Neuronal stem cell (in vitro differentiated cells): ENCODE measurements at regions not wholly inside any gene's neighbourhood (a gene's known extent, or its start where the extent isn't known, plus 50 kb on each side); places are given as distances from the start of the nearest gene placed in this dataset.

Source experiments
- DNase-seq: peaks from one replicate; pipeline ENCODE4 v3.0.0-alpha.2; 2013; ENCODE audit warnings: low spot score
- H2AFZ ChIP-seq: one replicate; pipeline ENCODE4 v1.6.1; 2013; ENCODE audit warnings: mild to moderate bottlenecking, low read length, inconsistent platforms
- H2AK5ac ChIP-seq: 2 replicates; pipeline ENCODE4 v1.6.1; 2013; ENCODE audit warnings: low read depth, mild to moderate bottlenecking, inconsistent platforms, low read length, moderate library complexity, mixed read lengths
- H2BK120ac ChIP-seq: 2 replicates; pipeline ENCODE4 v1.6.1; 2013; ENCODE audit warnings: low read depth, mild to moderate bottlenecking, inconsistent platforms, low read length, moderate library complexity, mixed read lengths
- H2BK12ac ChIP-seq: one replicate; pipeline ENCODE4 v1.6.1; 2013; ENCODE audit warnings: low read length, inconsistent platforms
- H2BK15ac ChIP-seq: 2 replicates; pipeline ENCODE4 v1.6.1; 2013; ENCODE audit warnings: mild to moderate bottlenecking, low read length, inconsistent platforms, mixed read lengths
- H2BK5ac ChIP-seq: one replicate; pipeline ENCODE4 v1.6.1; 2013; ENCODE audit warnings: inconsistent platforms, mild to moderate bottlenecking, low read length, moderate library complexity
- H3K14ac ChIP-seq: one replicate; pipeline ENCODE4 v1.6.1; 2013; ENCODE audit warnings: low read length, inconsistent platforms
- H3K18ac ChIP-seq: 2 replicates; pipeline ENCODE4 v1.6.1; 2013; ENCODE audit warnings: low read length, inconsistent platforms
- H3K23ac ChIP-seq: 2 replicates; pipeline ENCODE4 v1.6.1; 2013; ENCODE audit warnings: low read depth, mild to moderate bottlenecking, mixed read lengths, low read length, inconsistent platforms; ENCODE audit not compliant: poor library complexity
- H3K27ac ChIP-seq: replicated peaks from 3 replicates; pipeline ENCODE4 v1.5.1; 2013; ENCODE audit warnings: low read length, inconsistent platforms
- H3K27me3 ChIP-seq, 3 experiments: 2 replicates each; pipeline ENCODE4 v1.6.1; 2013; ENCODE audit warnings: low read length in 3 of 3, mild to moderate bottlenecking in 2 of 3, inconsistent platforms in 1 of 3, low read depth in 1 of 3, mixed read lengths in 1 of 3, moderate library complexity in 1 of 3; ENCODE audit not compliant: control insufficient read depth in 3 of 3, insufficient read depth in 3 of 3
- H3K36me3 ChIP-seq, 2 donors: replicated peaks in 1 of 2; 2 replicates each; pipeline ENCODE4 v1.6.1; 2013; ENCODE audit warnings: low read length in 2 of 2; ENCODE audit not compliant: control insufficient read depth in 2 of 2, insufficient read depth in 2 of 2
- H3K4ac ChIP-seq: 2 replicates; pipeline ENCODE4 v1.6.1; 2013; ENCODE audit warnings: inconsistent platforms, mild to moderate bottlenecking, low read length, moderate library complexity
- H3K4me1 ChIP-seq, 2 donors: 1 replicate in 1 of 2; 2 replicates in 1 of 2; pipeline ENCODE4 v1.6.1; 2013; ENCODE audit warnings: low read length in 2 of 2, low read depth in 1 of 2; ENCODE audit not compliant: control insufficient read depth in 2 of 2, insufficient read depth in 1 of 2
- H3K4me2 ChIP-seq: one replicate; pipeline ENCODE4 v1.6.1; 2013; ENCODE audit warnings: mild to moderate bottlenecking, low read length, inconsistent platforms; ENCODE audit not compliant: insufficient read depth, poor library complexity, severe bottlenecking
- H3K4me3 ChIP-seq, 2 donors: 2 replicates each; pipeline ENCODE4 v1.5.1; 2013; ENCODE audit warnings: low read length in 2 of 2, mild to moderate bottlenecking in 2 of 2, inconsistent platforms in 1 of 2, moderate library complexity in 1 of 2
- H3K79me1 ChIP-seq: one replicate; pipeline ENCODE4 v1.6.1; 2013; ENCODE audit warnings: low read depth, mild to moderate bottlenecking, inconsistent platforms, low read length, moderate library complexity
- H3K9ac ChIP-seq: one replicate; pipeline ENCODE4 v1.6.1; 2013; ENCODE audit warnings: mild to moderate bottlenecking, low read depth, low read length, inconsistent platforms; ENCODE audit not compliant: poor library complexity
- H3K9me3 ChIP-seq, 2 donors: replicated peaks in 1 of 2; 2 replicates each; pipeline versions ENCODE3 to v1.6.1; 2013; ENCODE audit warnings: low read length in 2 of 2, mild to moderate bottlenecking in 2 of 2, inconsistent platforms in 1 of 2, low read depth in 1 of 2, mixed read lengths in 1 of 2, moderate library complexity in 1 of 2; ENCODE audit not compliant: control insufficient read depth in 2 of 2, insufficient read depth in 1 of 2
- H4K8ac ChIP-seq: one replicate; pipeline ENCODE4 v1.6.1; 2013; ENCODE audit warnings: low read depth, mild to moderate bottlenecking, inconsistent platforms, low read length, moderate library complexity
- H4K91ac ChIP-seq: one replicate; pipeline ENCODE4 v1.6.1; 2013; ENCODE audit warnings: low read length, low read depth, mild to moderate bottlenecking, inconsistent platforms; ENCODE audit not compliant: poor library complexity
- WGBS, 2 donors: extraction: QIAGEN DNeasy Blood & Tissue Kit; methylation state at CpG; one replicate each; pipeline ENCODE4 v1.1.7; 2013; ENCODE audit warnings: missing lambda C conversion rate in 2 of 2, mixed read lengths in 1 of 2; ENCODE audit not compliant: insufficient read length in 2 of 2, insufficient replicate concordance in 1 of 2; ENCODE audit errors: extremely low coverage in 2 of 2; 5-methylcytosine and 5-hydroxymethylcytosine counted together

DNA sequence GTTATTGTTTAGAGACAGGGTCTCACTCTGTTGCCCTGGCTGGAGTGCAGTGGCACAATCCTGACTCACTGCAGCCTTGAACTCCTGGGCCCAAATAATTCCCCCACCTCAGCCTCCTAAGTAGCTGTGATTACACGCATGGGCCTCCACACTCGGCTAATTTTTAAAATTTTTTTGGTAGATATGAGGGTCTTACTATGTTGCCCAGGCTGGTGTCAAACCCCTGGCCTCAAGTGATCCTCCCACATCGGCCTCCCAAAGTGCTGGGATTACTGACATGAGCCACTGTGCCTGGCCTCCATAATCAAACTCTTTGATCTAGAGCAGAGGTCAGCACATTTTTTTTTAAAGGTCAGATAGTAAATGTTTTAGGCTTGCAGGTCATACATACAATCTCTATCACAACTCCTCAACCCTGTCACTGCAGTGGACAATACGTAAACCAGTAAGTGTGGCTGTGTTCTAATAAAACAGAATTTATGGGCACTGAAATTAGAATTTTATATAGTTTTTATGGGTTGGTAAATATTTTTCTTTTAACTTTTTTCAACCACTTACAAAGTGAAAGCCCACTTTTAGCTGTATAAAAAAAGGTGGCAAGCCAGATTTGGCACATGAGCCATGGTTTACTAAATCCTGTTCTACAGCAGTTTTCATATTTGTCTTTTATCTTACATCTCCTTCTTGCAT is 105.1 kb upstream of the RAPGEF2 start:
- DNase-seq, result no peak
- Histone ChIP-seq H3K79me1 (no peaks in the 10 kb centered on the region), H2AFZ (no peak overlapping the region), H2BK5ac (no peak overlapping the region), H3K4me3 (no peak overlapping the region), H2BK12ac (no peak overlapping the region), H3K4me2 (no peak overlapping the region), H3K18ac (no peak overlapping the region), H3K14ac (no peak overlapping the region), H3K27ac (no peak overlapping the region), H4K8ac (no peak overlapping the region), H3K23ac (no peak overlapping the region), H2BK15ac (no peak overlapping the region), H4K91ac (no peak overlapping the region), H3K9me3 (peaks cover 0 to 4% of the 10 kb centered on the region in 2 donors), H2BK120ac (no peak overlapping the region), H2AK5ac (no peak overlapping the region), H3K4me1 (peaks cover 0 to 6% of the 10 kb centered on the region in 2 donors), H3K4ac (no peak overlapping the region), H3K27me3 (no peaks in the 10 kb centered on the region), H3K9ac (no peak overlapping the region), H3K36me3 (no peaks in the 10 kb centered on the region)
- no CpG with 5 or more reads among the region's 4 CpGs for WGBS, 2 donors

DNA sequence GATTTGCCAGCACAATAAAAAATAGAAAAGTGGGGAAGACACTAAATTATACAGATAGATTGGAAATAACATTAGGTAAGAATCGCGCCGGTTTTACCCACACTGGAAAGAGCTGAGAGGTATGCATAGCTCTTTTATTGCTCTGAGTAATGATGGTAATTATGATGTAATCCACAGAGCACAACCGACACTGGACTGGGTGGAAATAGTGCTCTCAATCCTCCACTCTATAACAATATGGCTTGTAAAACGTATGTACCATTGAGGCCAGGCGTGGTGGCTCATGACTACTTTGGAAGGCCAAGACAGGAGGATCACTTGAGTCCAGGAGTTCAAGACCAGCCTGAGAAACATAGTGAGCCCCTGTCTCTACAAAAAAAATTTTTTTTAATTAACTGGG is 104.3 kb upstream of the RAPGEF2 start:
- no peak overlapping the region for H2BK5ac ChIP-seq
- no peaks in the 10 kb centered on the region for H3K27me3 ChIP-seq
- H3K4ac ChIP-seq, result no peak overlapping the region
- H3K14ac ChIP-seq, result no peak overlapping the region
- H4K8ac ChIP-seq, result no peak overlapping the region
- no peak overlapping the region for H3K9ac ChIP-seq
- no peak overlapping the region for H4K91ac ChIP-seq
- H2BK15ac ChIP-seq, result no peak overlapping the region
- H3K27ac ChIP-seq, result no peak overlapping the region
- no peak for DNase-seq
- no peak overlapping the region for H2BK120ac ChIP-seq
- H3K4me2 ChIP-seq, result no peak overlapping the region
- peaks cover 0 to 12% of the 10 kb centered on the region in 2 donors for H3K4me1 ChIP-seq
- no peaks in the 10 kb centered on the region for H3K36me3 ChIP-seq
- no peak overlapping the region for H3K4me3 ChIP-seq
- H3K9me3 ChIP-seq, result peaks cover 0 to 4% of the 10 kb centered on the region in 2 donors
- H2BK12ac ChIP-seq, result no peak overlapping the region
- H3K79me1 ChIP-seq, result no peaks in the 10 kb centered on the region
- H3K18ac ChIP-seq, result no peak overlapping the region
- H2AK5ac ChIP-seq, result no peak overlapping the region
- no peak overlapping the region for H2AFZ ChIP-seq
- no CpG with 5 or more reads among the region's 6 CpGs for WGBS, 2 donors
- H3K23ac ChIP-seq, result no peak overlapping the region

DNA sequence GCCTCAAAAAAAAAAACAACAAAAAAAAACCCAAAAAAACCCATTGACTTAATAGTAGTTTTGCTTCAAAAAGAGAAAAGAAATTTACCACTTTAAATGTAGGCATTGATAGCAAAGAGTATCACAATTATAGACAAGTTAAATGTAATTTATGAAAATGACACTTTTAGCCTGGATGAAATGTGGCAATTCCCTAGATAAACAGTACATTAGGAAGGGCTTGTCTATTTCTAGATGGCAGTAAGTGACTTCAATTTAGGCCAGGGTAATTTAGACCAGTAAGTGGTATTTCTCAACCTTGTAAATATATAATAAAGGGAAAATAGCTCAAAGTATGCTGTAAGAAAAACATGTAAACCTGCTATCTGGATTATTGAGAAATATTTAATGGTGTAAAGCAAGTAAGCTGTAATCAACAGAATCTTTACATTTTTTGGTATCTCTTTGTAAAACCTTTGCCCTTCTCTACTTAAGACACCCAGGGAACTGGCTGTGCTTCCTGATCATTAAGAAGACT is 103.7 kb upstream of the RAPGEF2 start:
- H2BK15ac ChIP-seq, result no peak overlapping the region

DNA sequence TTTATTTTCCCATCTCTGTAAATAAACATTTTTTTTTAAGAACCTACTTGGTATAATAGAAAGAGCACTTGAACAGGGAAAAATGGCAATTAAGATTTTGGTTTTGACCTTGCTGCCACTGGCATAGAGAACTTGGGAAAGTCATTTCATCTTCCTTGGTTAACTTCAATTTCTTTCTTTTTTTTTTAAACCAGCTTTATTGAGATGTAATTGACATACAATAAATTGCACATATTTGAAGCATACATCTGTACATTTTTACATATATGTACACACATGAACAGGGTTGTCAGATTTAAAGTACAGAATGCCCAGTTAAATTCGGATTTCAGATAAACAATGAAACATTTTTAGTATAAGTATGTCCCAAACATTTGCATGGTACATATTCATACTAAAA is 103.0 kb upstream of the RAPGEF2 start:
- no peak for DNase-seq
- no peak overlapping the region for H4K8ac ChIP-seq
- H3K4ac ChIP-seq, result no peak overlapping the region
- H2AFZ ChIP-seq, result no peak overlapping the region
- H3K4me1 ChIP-seq, result peaks cover 0 to 16% of the 10 kb centered on the region in 2 donors
- WGBS, 2 donors, result no CpG with 5 or more reads among the region's 1 CpG
- no peak overlapping the region for H4K91ac ChIP-seq
- H3K23ac ChIP-seq, result no peak overlapping the region
- H3K36me3 ChIP-seq, result no peaks in the 10 kb centered on the region
- no peak overlapping the region for H3K9ac ChIP-seq
- no peak overlapping the region for H3K18ac ChIP-seq
- no peak overlapping the region for H2BK120ac ChIP-seq
- no peak overlapping the region for H2AK5ac ChIP-seq
- no peak overlapping the region for H2BK5ac ChIP-seq
- H3K9me3 ChIP-seq, result peaks cover 0 to 4% of the 10 kb centered on the region in 2 donors
- no peak overlapping the region for H3K4me2 ChIP-seq
- no peaks in the 10 kb centered on the region for H3K79me1 ChIP-seq
- H3K4me3 ChIP-seq, result no peak overlapping the region
- H2BK15ac ChIP-seq, result no peak overlapping the region
- no peak overlapping the region for H2BK12ac ChIP-seq
- no peak overlapping the region for H3K14ac ChIP-seq
- no peaks in the 10 kb centered on the region for H3K27me3 ChIP-seq
- no peak overlapping the region for H3K27ac ChIP-seq

More for the DNA sequence above, 103.7 kb upstream of the RAPGEF2 start:
- Histone ChIP-seq H3K18ac (no peak overlapping the region), H3K36me3 (no peaks in the 10 kb centered on the region), H3K4ac (no peak overlapping the region), H3K27ac (no peak overlapping the region), H4K91ac (no peak overlapping the region), H2AFZ (no peak overlapping the region), H4K8ac (no peak overlapping the region), H3K79me1 (no peaks in the 10 kb centered on the region), H3K14ac (no peak overlapping the region), H3K9ac (no peak overlapping the region), H2BK5ac (no peak overlapping the region), H2BK12ac (no peak overlapping the region), H2BK120ac (no peak overlapping the region), H3K23ac (no peak overlapping the region), H3K4me3 (no peak overlapping the region), H2AK5ac (no peak overlapping the region), H3K9me3 (peaks cover 0 to 4% of the 10 kb centered on the region in 2 donors), H3K4me1 (peaks cover 0 to 16% of the 10 kb centered on the region in 2 donors), H3K4me2 (no peak overlapping the region), H3K27me3 (no peaks in the 10 kb centered on the region)
- DNase-seq, result no peak
